ENCODE measurements at regions not wholly inside any gene's neighbourhood (a gene's known extent, or its start where the extent isn't known, plus 50 kb on each side); places are given as distances from the start of the nearest gene placed in this dataset.
"Not testable (repeated sequence)": the region's sequence is repeated elsewhere in the genome, so short reads cannot be mapped to it uniquely, and the experiment has no call there.

DNA sequence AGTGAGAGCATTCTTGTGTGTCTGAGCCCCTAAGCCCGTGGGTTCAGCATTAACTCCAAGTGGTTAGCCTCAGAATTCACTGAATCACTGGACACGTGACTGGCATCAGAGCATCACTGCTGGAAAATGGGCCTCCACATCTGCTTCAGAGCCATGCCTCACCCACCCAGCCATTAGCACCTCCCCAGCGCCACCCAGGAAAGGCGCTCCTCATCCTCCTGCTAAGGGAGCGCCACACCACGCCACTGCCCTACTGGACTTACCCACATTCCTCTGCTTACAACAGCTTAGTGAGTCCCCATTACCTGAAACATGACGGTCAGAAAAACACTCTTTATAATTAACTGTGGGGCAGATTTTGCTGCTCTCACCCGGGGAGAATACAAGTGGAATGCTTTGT, 442.6 kb upstream of the MYT1L start:
- in situ Hi-C loops (cut with MboI; ENCODE audit: low pct_unique_long_range_greater_than_20kb, low sequenced_read_pairs), result no loop called here
- DNase-seq, result no peak

GRCh38 chr2:2773080-2773479, 442.0 kb upstream of the MYT1L start:
- DNase-seq; in situ Hi-C loops (cut with MboI; ENCODE audit: low pct_unique_long_range_greater_than_20kb, low sequenced_read_pairs): not testable (repeated sequence)

DNA sequence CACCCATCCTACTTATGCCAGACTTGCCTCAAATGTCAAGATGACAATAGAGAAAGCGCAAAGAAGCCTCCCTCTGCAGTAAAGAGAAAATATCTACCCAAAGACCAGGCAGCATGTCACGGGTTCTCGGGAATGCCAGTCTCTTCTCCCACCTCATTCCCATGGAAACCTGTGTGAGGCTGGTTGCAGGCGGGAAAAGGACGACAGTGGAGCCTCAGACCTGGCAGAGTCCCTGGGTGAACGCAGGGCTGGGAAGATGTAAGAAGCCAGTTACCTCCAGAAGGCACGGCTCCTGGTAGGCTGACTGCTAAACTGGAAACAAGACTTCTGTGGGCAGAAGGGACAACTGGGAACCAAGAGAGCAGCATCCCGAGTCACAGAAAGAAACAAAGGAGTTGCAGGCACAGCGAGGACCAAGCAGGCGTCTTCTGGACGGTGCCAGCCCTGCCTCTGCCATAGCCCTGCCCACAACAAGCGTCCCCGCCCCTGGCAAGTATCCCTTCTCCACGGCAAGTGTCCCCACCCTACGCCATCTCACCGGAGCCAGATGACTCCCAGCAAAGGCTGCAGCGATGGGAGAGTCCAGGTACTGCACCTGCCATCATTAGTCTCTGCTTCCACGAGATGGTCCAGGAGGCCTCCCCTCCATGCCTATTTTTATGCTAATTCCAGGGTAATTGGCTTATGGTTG, 440.8 kb upstream of the MYT1L start:
- in situ Hi-C loops (cut with MboI; ENCODE audit: low pct_unique_long_range_greater_than_20kb, low sequenced_read_pairs), result no loop called here
- no peak for DNase-seq

GRCh38 chr2:2769481-2770431, 438.7 kb upstream of the MYT1L start:
- no peak for DNase-seq
- in situ Hi-C loops (cut with MboI; ENCODE audit: low pct_unique_long_range_greater_than_20kb, low sequenced_read_pairs), result no loop called here

DNA sequence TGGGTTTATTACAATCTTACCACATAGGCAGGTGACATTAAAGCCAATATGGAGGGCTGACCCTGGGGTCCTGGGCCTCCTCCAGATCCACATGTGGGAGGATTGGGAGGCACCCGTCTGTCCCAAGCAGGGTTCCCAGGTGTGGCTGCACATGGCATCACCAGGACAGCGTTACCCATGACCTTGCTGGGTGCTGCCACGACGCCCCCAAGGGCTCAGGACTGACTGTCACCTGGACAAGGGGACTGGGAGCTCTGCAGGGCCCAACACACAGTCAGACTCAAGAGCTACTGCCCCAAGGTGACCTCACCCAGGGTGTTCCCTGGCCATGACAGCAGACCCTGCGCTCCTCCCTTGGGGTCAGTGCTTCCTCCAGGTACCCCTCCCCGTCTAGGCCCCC, 437.4 kb upstream of the MYT1L start:
- DNase-seq, result no peak
- in situ Hi-C loops (cut with MboI; ENCODE audit: low pct_unique_long_range_greater_than_20kb, low sequenced_read_pairs), result no loop called here

GRCh38 chr2:2767837-2768236, 436.8 kb upstream of the MYT1L start:
- no peak for DNase-seq
- in situ Hi-C loops (cut with MboI; ENCODE audit: low pct_unique_long_range_greater_than_20kb, low sequenced_read_pairs), result no loop called here

- in situ Hi-C loops (cut with MboI; ENCODE audit: low pct_unique_long_range_greater_than_20kb, low sequenced_read_pairs), result no loop called here
- DNase-seq, result no peak
Observed at GRCh38 chr2:2765839-2766495, 434.9 kb upstream of the MYT1L start.

GRCh38 chr2:2765176-2765800, 434.2 kb upstream of the MYT1L start:
- in situ Hi-C loops (cut with MboI; ENCODE audit: low pct_unique_long_range_greater_than_20kb, low sequenced_read_pairs), result no loop called here
- no peak for DNase-seq

- no peak for DNase-seq
- in situ Hi-C loops (cut with MboI; ENCODE audit: low pct_unique_long_range_greater_than_20kb, low sequenced_read_pairs), result no loop called here
Observed at GRCh38 chr2:2764739-2765138, 433.7 kb upstream of the MYT1L start.

DNA sequence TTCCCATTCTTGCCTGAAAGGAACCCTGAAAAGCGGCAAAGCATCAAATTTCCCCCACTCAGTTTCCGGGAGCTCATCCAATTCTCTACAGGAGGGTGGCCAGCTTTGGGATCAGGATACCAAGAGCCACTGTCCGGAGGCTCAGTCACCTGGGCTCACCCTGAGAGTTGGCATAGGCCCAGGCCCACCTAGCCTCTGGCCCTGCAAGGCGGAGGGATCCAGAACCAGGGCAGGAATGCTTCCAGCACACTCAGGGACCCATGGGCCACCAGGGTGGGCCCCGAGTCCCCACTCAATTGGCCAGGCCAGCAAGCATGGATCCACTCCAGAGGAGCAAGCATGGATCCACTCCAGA, 432.9 kb upstream of the MYT1L start:
- in situ Hi-C loops (cut with MboI; ENCODE audit: low pct_unique_long_range_greater_than_20kb, low sequenced_read_pairs), result no loop called here
- DNase-seq, result no peak

DNA sequence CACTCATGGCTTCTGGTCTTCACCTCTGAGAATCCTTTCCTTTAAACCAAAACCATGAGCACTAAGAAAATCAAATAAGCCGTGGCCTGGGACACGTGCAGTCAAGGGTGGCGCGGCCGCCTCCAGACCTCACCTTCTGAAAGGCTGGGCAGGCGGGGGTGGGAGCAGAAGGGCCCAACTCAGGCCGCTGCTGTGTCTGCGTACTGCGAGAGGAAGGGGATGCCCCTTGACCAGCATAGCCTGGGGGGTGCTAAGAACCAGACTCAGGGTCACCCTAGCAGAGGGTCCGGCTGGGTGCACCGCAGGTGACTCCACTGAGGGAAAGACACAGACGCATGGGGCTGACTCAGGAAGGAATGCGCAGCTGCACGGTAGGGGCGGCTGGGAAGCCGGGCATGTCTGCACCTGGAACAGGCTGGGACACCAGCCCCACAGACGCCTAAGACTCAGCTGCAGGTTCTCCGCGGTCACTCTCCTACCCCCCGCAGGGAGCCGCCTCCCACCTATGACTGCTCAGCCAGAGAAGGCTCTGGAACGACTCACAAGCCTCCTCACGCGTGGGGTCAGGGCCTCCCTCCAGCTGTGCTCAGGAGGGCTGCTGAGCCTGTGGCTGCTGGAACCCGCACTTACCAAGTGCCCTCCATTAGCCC, 432.4 kb upstream of the MYT1L start:
- in situ Hi-C loops (cut with MboI; ENCODE audit: low pct_unique_long_range_greater_than_20kb, low sequenced_read_pairs), result no loop called here

GRCh38 chr2:2762913-2763312, 431.8 kb upstream of the MYT1L start:
- in situ Hi-C loops (cut with MboI; ENCODE audit: low pct_unique_long_range_greater_than_20kb, low sequenced_read_pairs), result no loop called here
- no peak for DNase-seq

More for the DNA sequence above, 432.4 kb upstream of the MYT1L start:
- DNase-seq, result no peak

- DNase-seq, result no peak
- in situ Hi-C loops (cut with MboI; ENCODE audit: low pct_unique_long_range_greater_than_20kb, low sequenced_read_pairs), result no loop called here
Observed at GRCh38 chr2:2762166-2762908, 431.3 kb upstream of the MYT1L start.

- DNase-seq, result no peak
- in situ Hi-C loops (cut with MboI; ENCODE audit: low pct_unique_long_range_greater_than_20kb, low sequenced_read_pairs), result no loop called here
Observed at GRCh38 chr2:2758793-2759367, 427.8 kb upstream of the MYT1L start.

GRCh38 chr2:2757764-2758163, 426.7 kb upstream of the MYT1L start:
- no peak for DNase-seq
- in situ Hi-C loops (cut with MboI; ENCODE audit: low pct_unique_long_range_greater_than_20kb, low sequenced_read_pairs), result no loop called here

- DNase-seq, result no peak
- in situ Hi-C loops (cut with MboI; ENCODE audit: low pct_unique_long_range_greater_than_20kb, low sequenced_read_pairs), result no loop called here
Observed at GRCh38 chr2:2756886-2757285, 425.8 kb upstream of the MYT1L start.

- in situ Hi-C loops (cut with MboI; ENCODE audit: low pct_unique_long_range_greater_than_20kb, low sequenced_read_pairs), result no loop called here
- no peak for DNase-seq
Observed at GRCh38 chr2:2755990-2756389, 424.9 kb upstream of the MYT1L start.

- in situ Hi-C loops (cut with MboI; ENCODE audit: low pct_unique_long_range_greater_than_20kb, low sequenced_read_pairs), result no loop called here
- no peak for DNase-seq
Observed at GRCh38 chr2:2754940-2755339, 423.9 kb upstream of the MYT1L start.
